ENCODE measurements at regions not wholly inside any gene's neighbourhood (a gene's known extent, or its start where the extent isn't known, plus 50 kb on each side); places are given as distances from the start of the nearest gene placed in this dataset.

GRCh38 chr10:58087896-58088295, 179.8 kb downstream of the IPMK start:
- TF ChIP-seq POLR2A (IDR thresholded peaks at IDR 0.05) (no peak), CTCF (IDR thresholded peaks at IDR 0.05) (no peak)
